ENCODE measurements at regions not wholly inside any gene's neighbourhood (a gene's known extent, or its start where the extent isn't known, plus 50 kb on each side); places are given as distances from the start of the nearest gene placed in this dataset.
A peak's percentile ranks its signal among the peaks of the same experiment; 100 is the strongest.

DNA sequence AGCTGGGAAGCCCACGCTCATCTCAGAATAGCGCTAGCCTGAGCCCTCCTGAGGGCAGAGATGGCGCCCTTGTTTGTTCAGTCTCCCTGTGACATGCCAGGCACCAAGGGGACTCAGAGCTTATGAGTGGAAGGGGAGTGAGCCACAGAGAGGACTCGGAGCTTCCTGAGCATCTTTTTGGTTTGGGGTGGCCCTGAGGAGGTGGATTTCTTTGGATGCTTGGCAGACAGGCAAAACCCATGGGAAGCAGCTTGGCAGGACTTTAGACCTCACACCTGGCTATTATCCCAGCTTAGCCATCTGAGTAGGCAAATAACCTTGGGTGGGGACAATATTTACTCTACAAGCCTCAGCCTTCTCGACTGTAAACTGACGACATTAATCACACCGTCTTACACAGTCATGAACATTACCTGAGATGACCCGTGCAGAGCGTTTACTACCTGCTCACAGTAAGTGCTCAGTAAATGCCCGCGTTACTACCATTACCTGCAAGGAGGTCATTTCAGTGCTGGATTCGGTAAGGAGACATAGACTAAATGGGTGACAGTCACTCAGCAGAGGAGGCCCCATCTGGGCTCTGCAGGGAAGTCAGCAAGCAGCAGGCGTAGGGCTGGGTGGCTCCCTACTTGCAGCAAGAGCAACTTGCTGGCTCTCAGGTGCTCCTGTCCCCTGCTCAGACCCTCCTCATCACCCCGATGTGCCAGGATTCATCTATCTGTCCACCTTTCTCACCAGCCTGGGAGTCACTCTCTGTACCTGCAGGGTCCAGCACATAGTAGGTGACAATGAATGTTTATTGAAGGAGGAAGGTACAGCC lies 54.9 kb downstream of the KLHDC7A start:
- DNase-seq (ENCODE audit: low read depth in 3 of 3), result no peak

DNA sequence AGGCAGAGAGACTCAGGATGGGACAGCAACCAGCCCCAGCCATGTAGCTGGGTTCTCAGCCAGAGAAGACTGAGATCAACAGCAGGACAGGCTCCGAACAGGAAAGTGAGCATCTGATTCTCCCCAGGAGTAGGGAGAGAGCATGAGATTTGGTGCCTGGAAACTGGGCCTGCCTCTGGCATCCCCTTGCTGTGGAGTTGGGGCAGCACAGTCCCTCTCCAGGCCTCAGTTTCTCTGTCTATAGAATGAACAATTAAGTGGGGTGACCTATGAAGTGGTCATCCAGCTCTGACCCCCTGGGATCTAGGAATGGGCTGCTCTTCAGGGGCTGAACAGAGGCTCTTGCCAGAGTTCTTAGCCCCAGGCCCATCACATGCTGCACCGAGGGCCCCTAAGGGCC lies 55.6 kb downstream of the KLHDC7A start:
- no peak for DNase-seq (ENCODE audit: low read depth in 3 of 3)

DNA sequence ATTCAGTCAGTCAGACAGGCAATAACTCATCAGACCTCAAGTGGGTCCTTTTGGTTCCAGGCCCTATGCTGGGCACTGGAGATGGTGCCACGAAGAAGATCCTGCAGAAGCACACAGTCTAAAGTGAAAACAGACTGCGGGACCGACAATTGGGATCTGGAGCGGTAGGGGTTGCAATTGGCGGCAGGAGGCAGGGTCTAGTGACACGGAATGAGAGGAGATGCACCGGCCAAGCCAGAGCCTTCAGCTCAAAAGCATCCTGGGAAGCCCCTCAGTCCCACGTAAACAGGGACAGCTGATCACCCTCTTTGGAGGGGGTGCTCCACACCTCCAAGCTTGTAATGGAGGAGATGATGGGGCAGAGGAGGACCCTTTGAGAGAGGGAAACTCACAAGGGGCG lies 56.2 kb downstream of the KLHDC7A start:
- DNase-seq (ENCODE audit: low read depth in 3 of 3), result no peak

DNA sequence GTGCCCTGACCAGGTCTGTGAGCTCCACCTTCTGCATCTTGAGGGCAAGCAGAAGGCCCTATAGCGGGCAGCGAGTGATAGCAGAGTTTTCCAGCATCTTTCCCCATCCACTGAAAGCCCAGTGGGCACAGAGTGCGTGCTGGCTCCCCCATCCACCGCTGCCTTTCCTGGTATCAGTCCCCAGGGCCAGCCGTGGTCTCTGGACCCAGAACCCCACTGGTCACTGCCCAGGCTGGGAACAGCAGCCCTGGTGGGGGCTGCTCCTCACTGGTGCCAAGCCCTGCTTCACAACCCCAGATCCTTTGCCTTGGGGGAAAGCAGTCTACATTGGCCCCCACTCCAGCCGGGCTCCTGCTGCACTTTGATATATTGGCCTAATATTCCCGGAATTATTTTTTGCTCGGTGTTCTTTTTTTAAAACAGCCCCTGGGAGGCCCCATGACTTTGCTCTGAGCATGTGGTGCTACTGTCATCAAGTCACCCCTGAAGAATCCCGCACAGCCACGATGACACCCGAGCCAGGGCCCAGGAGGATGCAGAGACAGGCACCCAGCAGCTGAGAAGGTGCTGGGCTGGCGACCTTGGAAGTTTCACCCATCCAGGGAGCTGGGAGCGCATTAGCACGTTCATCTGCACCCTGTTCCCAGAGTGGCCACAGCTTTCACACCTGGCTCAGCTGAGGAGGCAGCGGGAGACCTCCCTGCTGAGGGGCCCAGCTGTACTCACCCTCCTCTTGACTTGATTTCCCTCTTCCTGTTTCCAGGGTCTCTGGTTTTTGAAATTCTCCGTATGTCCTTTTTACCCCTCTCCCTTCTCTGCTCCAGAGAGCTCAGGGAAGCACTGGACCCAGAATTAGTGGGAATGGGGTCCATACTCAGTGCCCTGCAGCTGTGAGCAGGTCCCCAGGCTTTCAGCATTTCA lies 56.9 kb downstream of the KLHDC7A start:
- no peak for DNase-seq (ENCODE audit: low read depth in 3 of 3)

DNA sequence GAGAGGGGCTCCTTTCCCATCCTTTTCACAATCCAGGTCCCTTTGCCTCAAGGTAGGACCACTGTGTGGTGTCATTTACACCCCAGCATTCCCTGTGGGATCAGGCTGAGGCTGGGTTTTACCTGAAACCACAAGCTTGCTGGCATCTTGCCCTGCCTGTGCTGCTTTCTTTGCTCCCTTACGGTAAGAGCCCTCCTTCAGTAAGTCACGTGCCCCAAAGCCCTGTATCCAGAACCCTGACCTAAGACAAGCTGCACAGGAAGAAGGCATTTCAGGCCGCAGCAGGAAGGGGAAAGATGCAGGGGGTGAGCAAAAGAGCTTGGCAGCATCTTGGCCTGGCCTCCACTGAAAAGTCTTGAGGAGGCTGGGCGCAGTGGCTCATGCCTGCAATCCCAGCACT lies 58.4 kb downstream of the KLHDC7A start:
- no peak for DNase-seq (ENCODE audit: low read depth in 3 of 3)

DNA sequence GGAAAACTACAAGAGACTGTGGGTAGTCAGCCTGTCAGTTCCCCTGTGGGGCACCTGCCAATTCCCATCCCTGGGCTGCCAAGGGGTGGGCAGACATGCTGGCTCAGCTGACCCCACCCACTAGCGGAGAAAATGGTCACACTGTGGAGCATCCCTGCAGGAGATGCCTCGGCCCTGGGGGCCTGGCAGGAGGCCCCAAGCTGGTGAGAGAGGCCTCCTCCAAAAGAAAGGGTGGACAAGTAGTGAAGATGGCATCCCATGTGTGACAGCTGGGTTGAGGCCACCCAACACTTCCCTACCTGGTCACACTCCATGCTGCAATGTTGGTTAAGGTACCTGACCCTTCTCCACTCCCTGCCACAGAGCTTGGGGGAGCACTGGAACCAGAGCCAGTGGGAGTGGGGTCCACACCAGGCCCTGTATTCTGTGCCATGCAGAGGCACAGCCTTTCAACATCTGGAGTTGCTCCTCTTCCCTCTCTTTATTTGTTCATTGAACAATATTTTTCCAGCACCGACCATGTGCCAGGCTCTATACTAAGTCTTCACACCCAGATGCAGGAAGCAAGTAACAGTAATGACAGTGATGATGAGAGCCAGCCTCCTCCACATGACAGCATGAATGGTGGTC lies 59.5 kb downstream of the KLHDC7A start:
- no peak for DNase-seq (ENCODE audit: low read depth in 3 of 3)

DNA sequence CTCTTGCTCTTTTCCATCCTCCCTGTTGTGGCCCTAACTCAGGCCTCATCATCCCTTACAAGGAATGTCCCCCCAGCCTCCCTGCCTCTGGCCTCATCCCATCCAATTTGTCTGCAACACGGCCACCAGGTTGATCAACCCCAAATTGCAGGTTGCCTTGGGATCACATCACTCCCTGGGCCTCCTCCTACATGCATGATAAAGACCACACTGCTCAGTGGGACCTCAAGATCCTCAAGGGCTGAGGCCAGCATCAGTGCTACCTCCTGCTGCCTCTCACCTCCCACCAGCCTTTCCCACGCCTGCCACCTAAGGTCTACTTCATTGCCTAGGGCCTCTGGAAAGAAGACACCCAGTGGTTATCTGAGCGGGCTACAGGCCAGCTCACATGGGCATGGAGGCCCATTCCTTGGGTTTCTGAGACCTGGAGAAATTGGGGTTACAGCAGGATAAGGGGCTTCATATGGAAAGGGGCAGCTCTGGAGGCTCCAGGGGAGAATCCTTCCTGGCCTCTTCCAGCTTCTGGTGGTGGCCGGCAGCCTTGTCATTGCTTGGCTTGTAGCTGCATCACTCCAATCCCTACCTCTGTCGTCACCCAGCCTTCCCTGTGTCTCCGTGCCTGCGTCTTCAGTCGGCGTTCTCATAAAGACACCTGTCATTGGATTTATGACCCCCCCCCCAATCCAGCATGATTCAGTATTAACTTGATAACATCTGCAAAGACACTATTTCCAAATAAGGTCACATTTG lies 60.5 kb downstream of the KLHDC7A start:
- DNase-seq (ENCODE audit: low read depth in 3 of 3), result no peak

DNA sequence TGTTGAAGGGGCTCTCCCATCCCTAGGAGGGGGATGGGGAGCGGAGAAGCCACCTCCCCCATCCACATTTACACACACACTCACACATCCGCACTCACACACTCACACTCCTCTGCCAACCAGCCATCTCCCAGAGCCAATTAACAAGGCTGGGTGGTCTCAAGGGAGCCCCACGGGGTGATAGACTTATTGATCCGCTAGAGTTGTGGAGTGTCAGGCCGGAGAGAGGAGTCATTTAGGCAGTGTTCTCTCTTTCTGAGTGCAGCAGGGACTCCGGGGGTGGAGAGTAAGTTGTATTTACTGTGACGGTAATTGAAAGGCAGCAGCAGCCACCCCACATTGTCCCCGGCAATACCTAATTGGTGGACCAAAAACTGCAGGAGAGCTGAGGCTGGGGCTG lies 61.6 kb downstream of the KLHDC7A start:
- DNase-seq (ENCODE audit: low read depth in 3 of 3), result no peak

DNA sequence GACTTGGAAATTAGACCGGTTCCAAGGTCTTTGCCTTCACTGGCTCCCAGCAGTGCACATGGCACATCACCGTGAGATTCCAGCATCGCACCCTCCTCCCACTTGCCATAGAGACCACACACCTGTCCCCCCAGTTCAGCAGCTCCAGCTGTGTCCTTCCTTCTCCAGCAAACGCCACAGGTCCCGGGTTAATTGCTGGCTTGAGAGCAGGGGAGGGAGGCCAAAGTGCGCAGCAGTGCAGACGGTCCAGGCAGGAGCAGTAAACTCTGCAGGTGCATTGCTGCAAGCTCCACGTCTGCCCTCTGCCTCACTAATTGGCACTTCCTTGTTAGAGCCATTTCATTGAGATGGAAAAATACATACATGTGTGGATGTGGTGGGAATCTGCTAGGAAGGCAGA lies 65.3 kb downstream of the KLHDC7A start:
- no peak for DNase-seq (ENCODE audit: low read depth in 3 of 3)

DNA sequence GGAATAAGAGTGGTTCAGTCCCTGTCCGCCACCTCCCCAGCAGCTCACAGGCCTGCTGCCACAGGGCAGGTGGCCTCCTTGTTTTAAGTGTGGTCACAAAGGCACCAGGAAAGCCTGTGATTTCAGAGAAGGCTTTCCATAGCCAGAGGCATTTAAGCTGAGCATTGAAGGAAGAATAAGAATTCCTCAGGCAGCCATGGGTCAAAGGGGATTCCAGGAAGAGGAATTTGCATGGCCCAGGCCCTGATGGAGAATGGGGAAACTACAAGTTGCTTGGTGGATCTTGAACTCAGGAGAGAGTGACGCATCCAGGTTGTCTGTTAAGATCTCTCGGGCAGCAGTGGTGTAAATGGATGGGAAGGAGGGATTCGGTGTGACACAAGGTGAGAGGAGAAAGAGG lies 66.7 kb downstream of the KLHDC7A start:
- no peak for DNase-seq (ENCODE audit: low read depth in 3 of 3)

DNA sequence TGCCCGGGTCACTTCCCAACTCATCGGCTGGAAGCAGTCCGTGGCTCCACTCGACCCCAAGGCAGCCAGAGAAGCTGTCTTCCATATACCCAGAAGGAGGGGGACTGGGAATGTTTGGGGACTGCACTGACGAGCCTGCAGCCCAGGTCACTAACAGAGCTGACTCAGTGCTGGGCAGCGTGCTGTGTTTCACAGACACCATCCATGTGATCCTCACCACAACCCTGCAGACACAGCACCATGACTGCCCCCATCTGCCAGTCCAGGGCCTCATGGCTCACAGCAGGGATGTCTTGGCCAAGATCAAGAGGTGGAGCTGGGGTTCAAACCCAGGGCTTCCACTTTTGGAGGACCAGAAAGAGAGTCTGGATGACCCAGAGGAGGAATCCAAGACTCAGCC lies 67.9 kb downstream of the KLHDC7A start:
- no peak for DNase-seq (ENCODE audit: low read depth in 3 of 3)

DNA sequence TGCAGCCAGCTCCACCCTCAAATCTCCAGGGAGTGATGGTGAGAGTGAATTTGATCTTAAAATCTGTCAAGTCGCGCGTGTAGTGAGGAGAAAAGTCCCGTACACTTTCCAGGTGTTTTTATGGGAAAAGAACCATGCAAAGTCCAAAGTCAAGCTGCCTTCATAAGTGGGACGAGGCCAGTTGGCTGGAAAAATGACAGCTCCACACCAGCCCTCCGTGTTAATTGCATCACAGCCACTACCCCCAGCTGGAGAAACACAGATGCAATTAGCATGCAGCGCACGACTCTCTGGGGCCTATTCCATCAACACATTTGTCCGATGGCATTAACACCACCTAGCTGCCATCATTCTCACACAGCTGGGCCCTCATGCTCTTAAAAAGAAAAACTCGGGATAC lies 68.4 kb downstream of the KLHDC7A start:
- DNase-seq (ENCODE audit: low read depth in 3 of 3), result no peak

DNA sequence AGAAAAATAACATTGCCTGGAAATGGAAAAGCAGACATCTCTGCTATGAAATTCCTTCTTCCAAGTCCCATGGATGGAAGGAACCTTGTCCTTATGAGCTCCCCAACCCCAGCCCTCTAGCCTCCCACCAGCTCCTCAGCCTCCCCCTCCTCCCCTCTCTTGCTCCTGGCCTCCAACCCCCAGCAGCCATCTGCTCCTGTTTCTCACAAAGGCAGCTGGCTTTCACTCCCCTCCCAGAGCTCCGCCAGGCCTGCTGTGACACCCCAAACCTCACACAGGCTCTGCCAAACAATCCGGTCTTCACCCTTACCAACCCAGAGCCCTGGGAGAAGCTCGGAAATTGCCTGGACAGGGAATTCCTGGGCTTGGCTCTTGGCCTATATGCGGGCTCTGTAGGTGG lies 69.2 kb downstream of the KLHDC7A start:
- DNase-seq (ENCODE audit: low read depth in 3 of 3), result no peak

DNA sequence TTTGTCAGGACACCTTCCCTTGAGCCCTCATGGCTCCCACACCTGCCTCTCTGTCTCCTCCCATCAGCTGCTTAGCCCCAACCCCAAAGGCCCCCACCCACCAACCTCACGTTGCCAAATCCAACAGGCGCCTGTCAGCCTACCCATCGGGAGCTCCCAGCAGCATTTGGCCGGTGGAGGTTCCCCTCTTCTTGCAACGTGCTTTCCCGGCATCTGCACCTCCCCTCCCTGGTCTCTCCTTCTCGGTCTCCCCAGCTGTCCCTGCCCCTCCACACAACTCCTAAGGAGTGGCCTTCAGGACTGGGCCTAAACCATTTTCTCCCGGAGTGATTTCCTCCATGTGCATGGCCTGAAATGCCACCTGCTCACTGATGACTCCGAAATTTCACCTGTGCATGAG lies 71.9 kb downstream of the KLHDC7A start:
- no peak for DNase-seq (ENCODE audit: low read depth in 3 of 3)

DNA sequence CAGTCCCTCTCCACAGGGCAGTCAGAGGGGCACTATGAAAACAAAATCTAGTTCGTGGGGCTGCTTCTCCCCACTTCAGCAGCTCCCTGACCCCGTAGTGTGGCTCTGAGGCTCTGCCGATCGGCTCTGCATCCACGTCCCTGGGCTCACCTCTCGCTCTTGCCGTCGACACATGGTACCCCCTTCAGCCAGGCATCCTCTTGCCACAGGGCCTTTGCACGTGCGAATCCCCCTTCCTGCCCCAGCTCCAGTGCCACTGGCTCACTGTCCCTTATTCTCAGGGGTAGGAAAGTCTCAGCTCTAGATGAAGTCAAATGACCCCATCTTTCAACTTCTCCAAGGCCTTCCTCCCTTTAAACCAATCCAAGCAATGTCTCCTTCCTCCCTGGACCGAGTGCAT lies 72.7 kb downstream of the KLHDC7A start:
- no peak for DNase-seq (ENCODE audit: low read depth in 3 of 3)

DNA sequence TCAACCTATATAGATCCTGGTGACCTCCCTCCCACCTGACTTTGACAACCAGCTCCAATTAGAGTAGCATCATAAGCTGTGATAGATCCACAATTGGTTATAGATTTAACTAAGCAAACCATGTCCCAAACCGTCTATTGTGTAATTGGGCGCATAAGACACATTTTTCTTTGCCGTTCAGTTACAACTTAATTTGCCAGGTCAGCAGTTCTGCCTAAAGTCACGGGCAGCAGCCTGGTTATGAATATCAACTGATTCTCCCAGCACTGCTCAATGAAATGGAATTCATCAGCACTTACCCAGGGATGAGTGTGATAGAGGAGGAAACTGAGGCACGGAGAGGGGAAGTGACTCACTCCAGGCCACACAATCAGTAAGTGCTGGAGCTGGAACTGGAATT lies 73.4 kb downstream of the KLHDC7A start:
- no peak for DNase-seq (ENCODE audit: low read depth in 3 of 3)

DNA sequence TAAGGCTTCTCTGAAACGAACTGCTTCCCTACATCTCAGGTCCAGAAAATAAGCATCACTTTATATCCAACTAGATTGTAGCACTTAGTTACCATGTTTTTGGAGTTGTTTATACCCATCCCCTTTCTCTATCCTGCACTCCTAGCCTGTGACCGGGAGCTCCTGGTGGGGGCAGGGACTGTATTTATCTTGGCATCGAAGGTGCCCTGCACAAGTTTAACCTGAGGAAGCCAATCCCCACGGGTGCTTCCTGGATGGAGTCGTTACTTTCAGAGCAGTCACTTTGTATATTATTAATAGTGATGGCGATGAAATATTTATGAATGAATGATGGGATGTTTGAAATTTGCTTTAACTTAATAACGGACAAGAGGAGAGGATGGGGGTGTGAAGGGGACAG lies 73.9 kb downstream of the KLHDC7A start:
- no peak for DNase-seq (ENCODE audit: low read depth in 3 of 3)

DNA sequence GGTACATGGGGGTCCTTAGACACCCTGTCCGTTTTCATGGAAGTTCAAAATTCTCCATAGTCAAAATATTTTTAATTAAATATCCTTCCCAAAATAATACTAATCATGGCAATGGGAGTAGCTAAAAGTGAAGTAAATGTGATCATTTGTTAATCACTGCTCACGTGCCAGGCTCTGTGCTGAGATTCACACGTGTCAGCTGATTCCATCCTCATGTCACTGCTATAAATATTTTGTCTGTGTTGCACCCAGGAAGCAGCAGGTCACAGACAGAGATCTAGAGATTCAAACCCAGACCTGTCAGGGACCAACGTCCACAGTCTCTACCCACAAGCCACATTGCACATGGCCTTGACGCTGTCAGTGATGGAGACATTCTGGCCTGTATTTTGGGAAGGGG lies 74.3 kb downstream of the KLHDC7A start:
- DNase-seq (ENCODE audit: low read depth in 3 of 3), result no peak

DNA sequence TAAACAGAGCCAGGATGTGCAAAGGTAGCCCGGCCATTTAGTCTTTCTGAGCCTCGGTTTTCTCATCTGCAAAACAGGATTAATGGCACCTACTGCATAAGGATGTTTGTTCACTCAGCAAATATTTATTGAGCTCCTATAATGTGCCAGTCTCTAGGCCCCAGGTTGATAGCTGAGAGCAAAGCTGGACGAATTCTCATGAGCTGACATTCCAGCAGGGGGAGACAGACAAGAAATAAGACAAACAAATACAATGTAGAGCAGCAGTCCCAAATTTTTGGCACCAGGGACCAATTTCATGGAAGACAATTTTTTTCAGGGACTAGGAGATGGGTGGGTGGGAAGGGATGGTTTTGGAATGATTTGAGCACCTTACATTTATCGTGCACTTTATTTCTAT lies 74.3 kb upstream of the PAX7 start:
- DNase-seq (ENCODE audit: low read depth in 3 of 3), result no peak

DNA sequence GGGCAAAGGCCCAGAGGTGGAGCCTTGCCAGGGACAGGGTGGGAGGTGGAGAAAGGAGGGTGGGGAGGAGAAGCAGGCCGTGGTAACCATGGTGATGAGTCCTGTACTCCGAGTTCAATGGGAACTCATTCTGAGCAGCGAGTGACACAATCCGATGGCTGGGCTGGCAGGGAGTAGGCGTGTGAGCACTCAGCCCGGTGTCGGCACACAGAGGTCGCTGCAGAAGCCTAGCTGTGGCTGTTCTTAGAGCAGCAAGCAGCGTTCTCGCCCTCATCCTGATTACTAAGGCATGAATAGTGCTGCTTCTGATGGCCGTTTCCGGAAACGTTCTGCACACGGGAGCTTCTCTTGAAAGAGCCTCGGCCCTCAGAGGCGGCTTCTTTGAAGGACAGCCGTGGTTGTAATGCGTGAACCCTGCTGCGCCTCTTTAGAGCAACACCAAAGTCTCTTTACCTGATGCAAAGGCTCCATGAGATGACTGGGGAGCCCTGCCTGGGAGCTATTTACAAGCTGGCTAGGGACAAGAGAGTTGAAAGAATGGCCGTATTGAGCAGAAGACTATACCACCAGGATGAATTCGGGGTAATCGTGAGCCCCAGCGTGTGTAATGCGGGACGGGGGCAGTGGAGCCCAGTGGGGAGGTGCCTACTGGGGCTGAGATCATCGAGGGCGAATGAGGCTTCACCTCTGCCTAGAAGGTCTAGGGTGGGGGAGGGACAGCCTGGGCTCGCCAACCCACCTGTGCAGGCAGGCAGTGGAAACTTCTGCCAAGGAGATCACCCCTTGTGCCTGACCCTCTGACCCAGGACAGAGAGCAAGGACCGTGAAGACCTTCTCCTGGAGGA lies 72.8 kb upstream of the PAX7 start:
- peak in 1 of 3 experiments; percentile 3 for DNase-seq (ENCODE audit: low read depth in 3 of 3)

DNA sequence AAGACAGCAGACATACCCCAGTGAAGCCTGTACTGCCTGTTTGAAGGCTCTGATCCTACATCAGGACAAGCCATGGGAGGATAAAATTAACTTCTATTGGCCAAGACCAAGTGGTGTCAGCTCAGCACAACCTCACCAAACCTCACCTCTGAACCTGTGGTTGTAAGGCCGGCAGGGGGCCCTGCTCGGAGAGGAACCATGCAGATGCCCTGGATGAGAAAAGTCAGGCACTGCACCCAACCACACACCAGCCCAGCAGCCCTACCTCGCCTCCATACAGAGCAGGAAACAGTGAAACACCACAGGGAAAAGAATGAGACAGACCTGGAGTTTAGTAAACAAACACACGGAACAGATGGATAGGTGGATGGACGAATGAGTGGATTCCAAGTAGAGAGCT lies 70.0 kb upstream of the PAX7 start:
- DNase-seq (ENCODE audit: low read depth in 3 of 3), result no peak
